Naive B cell (primary cell): ENCODE measurements at regions not wholly inside any gene's neighbourhood (a gene's known extent, or its start where the extent isn't known, plus 50 kb on each side); places are given as distances from the start of the nearest gene placed in this dataset.
"Not testable (repeated sequence)": the region's sequence is repeated elsewhere in the genome, so short reads cannot be mapped to it uniquely, and the experiment has no call there.

ENCODE experiments used
- ATAC-seq, 2 donors: fragments of 150-1000 bp; cut with Tn5 transposase; 2 replicates each; pipeline ENCODE4 v1.10.0; 2021; ENCODE audit warnings: low read depth in 2 of 2, mild to moderate bottlenecking in 2 of 2, moderate library complexity in 2 of 2
- DNase-seq: peaks from one replicate; pipeline ENCODE4 v3.0.0; 2022
- H3K27ac Mint-ChIP-seq, 6 donors: one replicate each; pipeline ENCODE4 v1.8.0; 2020 to 2022; ENCODE audit warnings: mild to moderate bottlenecking in 6 of 6, mixed read lengths in 6 of 6, moderate library complexity in 5 of 6, inconsistent platforms in 2 of 6
- H3K27me3 Mint-ChIP-seq, 3 donors: one replicate each; pipeline ENCODE4 v1.8.0; 2021 to 2022; ENCODE audit warnings: mixed read lengths in 3 of 3, mild to moderate bottlenecking in 1 of 3
- H3K36me3 Mint-ChIP-seq, 2 donors: one replicate each; pipeline ENCODE4 v1.8.0; 2020 to 2022; ENCODE audit warnings: mixed read lengths in 2 of 2, inconsistent platforms in 1 of 2, mild to moderate bottlenecking in 1 of 2
- H3K4me1 Mint-ChIP-seq, 3 donors: one replicate each; pipeline ENCODE4 v1.8.0; 2020 to 2022; ENCODE audit warnings: mixed read lengths in 3 of 3, inconsistent platforms in 1 of 3, mild to moderate bottlenecking in 1 of 3, moderate library complexity in 1 of 3
- H3K4me3 Mint-ChIP-seq, 8 donors: one replicate each; pipeline ENCODE4 v1.8.0; 2020 to 2022; ENCODE audit warnings: mild to moderate bottlenecking in 8 of 8, mixed read lengths in 8 of 8, moderate library complexity in 8 of 8, inconsistent platforms in 2 of 8
- H3K9me3 Mint-ChIP-seq, 7 donors: one replicate each; pipeline ENCODE4 v1.8.0; 2020 to 2022; ENCODE audit warnings: mixed read lengths in 7 of 7, mild to moderate bottlenecking in 5 of 7, inconsistent platforms in 2 of 7, moderate library complexity in 1 of 7

DNA sequence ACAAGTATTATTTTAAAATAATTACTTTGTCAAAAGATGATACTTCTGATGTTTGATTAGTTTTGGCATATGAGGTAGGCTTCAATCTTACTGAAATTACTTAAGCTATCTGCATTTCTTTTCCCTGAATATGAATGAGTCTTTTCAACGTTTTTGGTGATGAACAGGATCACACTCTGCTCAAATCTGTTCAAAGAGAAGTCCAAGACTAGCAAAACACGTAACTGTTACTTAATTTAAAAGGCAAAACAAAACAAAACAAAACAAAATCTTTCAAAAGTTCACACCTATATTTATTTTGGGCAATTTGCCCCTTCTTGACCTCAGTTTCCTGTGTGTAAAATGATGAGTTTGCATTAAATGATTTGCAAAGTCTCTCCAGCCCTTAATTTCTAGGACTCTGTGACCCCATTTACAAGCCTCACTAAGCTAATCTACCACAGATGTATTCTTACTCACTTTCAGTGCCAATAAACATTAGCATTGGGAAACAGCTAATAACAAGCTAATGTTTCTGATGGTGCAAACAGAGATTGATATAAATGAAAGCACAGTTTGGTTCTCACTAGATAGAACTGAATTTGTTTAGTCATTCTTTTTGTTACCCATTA lies 865.4 kb downstream of the LTN1 start:
- Mint-ChIP-seq H3K9me3 (peaks cover 4 to 24% (median 10%) of the 10 kb centered on the region in 7 donors), H3K4me1 (no peaks in the 10 kb centered on the region), H3K36me3 (no peaks in the 10 kb centered on the region), H3K4me3 (no peak overlapping the region), H3K27ac (no peak overlapping the region), H3K27me3 (no peaks in the 10 kb centered on the region)
- DNase-seq (no peak), ATAC-seq (no peak)

DNA sequence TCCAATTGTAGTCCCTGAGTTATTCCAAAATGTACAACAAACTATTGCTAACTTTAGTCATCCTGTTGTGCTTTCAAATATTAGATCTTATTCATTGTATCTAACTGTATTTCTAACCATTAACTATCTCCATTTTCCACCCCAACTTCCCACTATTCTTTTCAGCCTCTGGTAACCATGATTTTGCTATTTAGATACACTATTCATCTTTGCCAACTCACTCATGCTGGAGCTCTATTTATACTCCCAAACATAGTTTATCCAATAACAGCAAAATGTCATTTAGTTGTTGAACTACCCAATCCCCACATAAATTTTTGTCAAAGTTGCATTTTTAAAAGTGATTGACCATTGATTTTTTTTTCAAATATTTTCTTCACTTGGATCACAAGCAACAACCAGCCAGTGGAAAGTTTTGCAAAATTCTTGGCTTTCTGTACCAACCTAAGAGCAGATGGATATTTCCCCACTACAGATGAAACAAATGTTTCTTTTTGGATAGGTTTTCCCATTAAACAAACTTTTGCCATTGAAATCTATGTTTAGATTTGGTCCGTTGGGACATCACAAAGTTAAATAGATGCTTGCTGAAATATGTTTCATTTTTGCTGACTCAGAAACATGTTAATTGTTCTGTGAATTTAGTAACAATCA lies 866.0 kb downstream of the LTN1 start:
- Mint-ChIP-seq H3K4me1 (no peaks in the 10 kb centered on the region), H3K9me3 (peaks cover under 1 to 18% (median 6%) of the 10 kb centered on the region in 7 donors), H3K4me3 (no peak overlapping the region)

DNA sequence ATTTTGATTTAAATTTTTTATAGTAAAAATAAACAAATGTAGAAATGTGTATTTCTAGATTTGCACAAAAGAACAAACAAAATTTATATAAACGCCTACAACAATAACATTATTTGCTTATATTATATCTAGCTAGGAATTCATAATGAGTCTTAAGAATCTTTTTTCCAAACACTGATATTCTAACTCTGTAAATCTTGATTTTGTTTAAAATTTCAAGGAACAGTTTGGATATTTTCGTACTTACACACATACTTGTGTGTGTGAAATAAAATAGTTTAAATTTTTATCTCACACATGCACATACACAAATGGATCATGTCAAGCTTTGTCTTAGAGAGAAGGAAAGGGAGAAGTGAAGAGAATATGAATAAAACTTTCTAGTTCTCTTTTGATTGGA lies 868.1 kb downstream of the LTN1 start:
- H3K4me3 Mint-ChIP-seq: no peak overlapping the region
- DNase-seq (no peak), ATAC-seq (no peak)
- peaks cover 0 to 2% (median 0%) of the 10 kb centered on the region in 7 donors for H3K9me3 Mint-ChIP-seq
- H3K27me3 Mint-ChIP-seq: no peaks in the 10 kb centered on the region
- no peaks in the 10 kb centered on the region for H3K36me3 Mint-ChIP-seq
- H3K27ac Mint-ChIP-seq: no peak overlapping the region
- H3K4me1 Mint-ChIP-seq: no peaks in the 10 kb centered on the region

More for the DNA sequence above, 866.0 kb downstream of the LTN1 start:
- DNase-seq (no peak), ATAC-seq (no peak)
- Mint-ChIP-seq H3K27me3 (no peaks in the 10 kb centered on the region), H3K36me3 (no peaks in the 10 kb centered on the region), H3K27ac (no peak overlapping the region)

DNA sequence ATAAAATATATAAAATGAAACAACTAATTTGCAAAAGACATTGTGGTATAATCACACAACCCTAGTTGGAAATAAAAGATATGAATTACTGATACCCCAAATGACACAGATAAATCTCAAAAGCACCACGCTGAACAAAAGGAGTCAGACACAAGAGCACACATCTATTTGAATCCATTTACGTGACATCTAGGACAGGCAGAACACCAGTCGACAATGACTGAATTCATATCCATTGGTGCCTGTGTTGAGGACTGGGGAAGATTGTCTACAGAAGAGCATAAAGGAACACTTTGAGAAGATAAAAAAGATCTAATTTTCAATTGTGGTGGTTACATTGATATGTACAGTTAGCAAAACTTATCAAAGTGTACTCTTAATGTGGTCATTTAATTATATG lies 874.1 kb downstream of the LTN1 start:
- peaks cover 0 to 13% (median 2%) of the 10 kb centered on the region in 7 donors for H3K9me3 Mint-ChIP-seq
- no peak overlapping the region for H3K4me3 Mint-ChIP-seq
- no peak overlapping the region for H3K27ac Mint-ChIP-seq
- DNase-seq (no peak), ATAC-seq (no peak)
- H3K27me3 Mint-ChIP-seq: no peaks in the 10 kb centered on the region
- no peaks in the 10 kb centered on the region for H3K4me1 Mint-ChIP-seq
- H3K36me3 Mint-ChIP-seq: no peaks in the 10 kb centered on the region

- H3K27ac Mint-ChIP-seq, H3K4me3 Mint-ChIP-seq, ATAC-seq, H3K36me3 Mint-ChIP-seq, H3K4me1 Mint-ChIP-seq, H3K27me3 Mint-ChIP-seq, DNase-seq: not testable (repeated sequence)
- peaks cover 0 to 13% (median 5%) of the 10 kb centered on the region in 7 donors for H3K9me3 Mint-ChIP-seq
Measured at GRCh38 chr21:28114986-28115385, 877.7 kb downstream of the LTN1 start.

GRCh38 chr21:28113718-28114117 lies 879.0 kb downstream of the LTN1 start:
- Mint-ChIP-seq H3K27me3 (no peaks in the 10 kb centered on the region), H3K4me1 (no peaks in the 10 kb centered on the region), H3K27ac (no peak overlapping the region), H3K4me3 (no peak overlapping the region), H3K36me3 (no peaks in the 10 kb centered on the region), H3K9me3 (peaks cover 0 to 13% (median 5%) of the 10 kb centered on the region in 7 donors)
- DNase-seq (no peak), ATAC-seq (no peak)

DNA sequence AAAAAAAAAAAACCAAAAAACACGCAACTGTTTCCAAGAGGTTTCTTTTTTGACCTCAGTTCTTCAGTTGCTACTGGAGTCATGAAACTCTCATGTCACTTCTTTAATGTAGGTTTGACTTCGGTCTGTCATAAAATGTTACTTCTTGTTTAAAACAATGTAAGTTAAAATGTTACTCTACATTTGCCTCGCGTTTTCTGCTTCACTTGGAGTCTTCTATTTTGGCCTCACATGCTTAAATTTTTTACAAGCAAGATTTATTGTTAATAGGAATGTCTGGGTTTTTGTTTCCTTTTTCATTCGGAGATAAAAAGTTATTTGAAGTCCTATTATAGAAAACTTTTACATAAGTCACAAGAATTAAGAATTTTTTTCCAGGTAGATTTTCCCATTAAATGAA lies 880.2 kb downstream of the LTN1 start:
- no peak overlapping the region for H3K27ac Mint-ChIP-seq
- DNase-seq (no peak), ATAC-seq (no peak)
- H3K36me3 Mint-ChIP-seq: no peaks in the 10 kb centered on the region
- no peaks in the 10 kb centered on the region for H3K27me3 Mint-ChIP-seq
- H3K9me3 Mint-ChIP-seq: peaks cover 0 to 13% (median 2%) of the 10 kb centered on the region in 7 donors
- H3K4me1 Mint-ChIP-seq: no peaks in the 10 kb centered on the region
- H3K4me3 Mint-ChIP-seq: no peak overlapping the region

DNA sequence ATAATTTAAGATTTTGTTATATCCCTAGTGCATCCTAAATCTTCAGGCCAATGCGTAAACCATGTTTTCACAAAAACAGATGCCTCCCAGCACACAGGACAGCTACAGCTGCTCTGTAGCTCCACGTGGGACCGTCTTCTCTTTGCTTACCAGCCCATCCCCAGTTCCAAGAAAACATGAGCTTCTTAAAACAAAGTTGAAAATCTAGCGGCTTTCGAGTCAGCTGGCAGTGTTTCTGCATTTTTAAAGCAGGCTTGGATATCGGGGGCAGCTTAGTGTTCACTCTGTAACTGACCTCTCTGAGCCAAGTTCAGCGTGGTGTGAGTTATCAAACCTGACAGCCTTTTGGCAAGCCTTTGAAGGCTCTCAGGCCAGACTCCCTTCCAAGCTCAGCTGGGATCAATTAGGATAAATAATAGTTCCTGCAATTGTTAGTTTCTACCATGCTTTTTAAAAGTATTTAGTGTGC lies 881.5 kb downstream of the LTN1 start:
- DNase-seq: no peak
- no peaks in the 10 kb centered on the region for H3K36me3 Mint-ChIP-seq
- H3K27ac Mint-ChIP-seq: no peak overlapping the region
- ATAC-seq: no peak
- peaks cover 0 to 6% (median 3%) of the 10 kb centered on the region in 7 donors for H3K9me3 Mint-ChIP-seq
- H3K27me3 Mint-ChIP-seq: no peaks in the 10 kb centered on the region
- no peaks in the 10 kb centered on the region for H3K4me1 Mint-ChIP-seq
- H3K4me3 Mint-ChIP-seq: no peak overlapping the region

- DNase-seq (no peak), ATAC-seq (no peak)
- Mint-ChIP-seq H3K4me1 (no peaks in the 10 kb centered on the region), H3K36me3 (no peaks in the 10 kb centered on the region), H3K4me3 (no peak overlapping the region), H3K27me3 (no peaks in the 10 kb centered on the region), H3K9me3 (peaks cover 0 to 6% (median 3%) of the 10 kb centered on the region in 7 donors), H3K27ac (no peak overlapping the region)
Measured at GRCh38 chr21:28110716-28111115, 882.0 kb downstream of the LTN1 start.

- peaks cover 0 to 6% (median 3%) of the 10 kb centered on the region in 7 donors for H3K9me3 Mint-ChIP-seq
- ATAC-seq (no peak), DNase-seq (no peak)
- H3K27ac Mint-ChIP-seq: no peak overlapping the region
- no peak overlapping the region for H3K4me3 Mint-ChIP-seq
- no peaks in the 10 kb centered on the region for H3K4me1 Mint-ChIP-seq
- H3K36me3 Mint-ChIP-seq: no peaks in the 10 kb centered on the region
- H3K27me3 Mint-ChIP-seq: no peaks in the 10 kb centered on the region
Measured at GRCh38 chr21:28110074-28110473, 882.6 kb downstream of the LTN1 start.

DNA sequence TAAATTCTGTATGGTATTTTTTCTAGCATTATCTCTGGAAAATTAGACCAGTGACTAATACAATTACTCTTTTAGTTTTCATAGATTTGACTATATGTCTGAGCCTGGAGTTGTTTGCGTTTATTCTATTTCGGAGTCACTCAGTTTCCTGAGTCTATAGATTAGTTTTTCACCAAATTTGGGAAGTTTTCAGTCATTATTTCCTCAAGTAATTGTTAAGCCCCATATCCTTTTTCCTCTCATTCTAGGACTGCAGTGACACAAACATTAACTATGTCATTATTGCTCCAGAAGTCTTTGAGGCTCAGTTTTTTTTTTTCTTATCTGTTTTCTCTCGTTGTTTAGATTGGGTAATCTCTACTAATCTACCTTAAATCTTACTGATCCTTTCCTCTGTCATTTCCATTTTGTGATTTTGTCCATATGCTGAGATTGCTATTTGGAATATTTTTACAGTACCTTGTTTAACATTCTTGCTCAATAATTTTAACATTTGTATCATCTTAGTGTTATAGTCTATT lies 886.2 kb downstream of the LTN1 start:
- peaks cover 0 to 5% (median 0%) of the 10 kb centered on the region in 7 donors for H3K9me3 Mint-ChIP-seq
- no peak overlapping the region for H3K4me3 Mint-ChIP-seq
- no peak for DNase-seq

GRCh38 chr21:28104346-28104745 lies 888.3 kb downstream of the LTN1 start:
- Mint-ChIP-seq H3K36me3 (no peaks in the 10 kb centered on the region), H3K9me3 (peaks cover 0 to 3% (median 0%) of the 10 kb centered on the region in 7 donors), H3K27ac (no peak overlapping the region), H3K27me3 (no peaks in the 10 kb centered on the region), H3K4me1 (no peaks in the 10 kb centered on the region), H3K4me3 (no peak overlapping the region)
- DNase-seq: no peak
- no peak for ATAC-seq

More for the DNA sequence above, 886.2 kb downstream of the LTN1 start:
- H3K27me3 Mint-ChIP-seq: no peaks in the 10 kb centered on the region
- H3K36me3 Mint-ChIP-seq: no peaks in the 10 kb centered on the region
- ATAC-seq: no peak
- H3K27ac Mint-ChIP-seq: peak overlapping the region in 1 of 6 donors; percentile 6
- H3K4me1 Mint-ChIP-seq: no peaks in the 10 kb centered on the region

- no peak for DNase-seq
- Mint-ChIP-seq H3K9me3 (peaks cover 0 to 2% (median 0%) of the 10 kb centered on the region in 7 donors), H3K36me3 (no peaks in the 10 kb centered on the region), H3K4me1 (no peaks in the 10 kb centered on the region), H3K27ac (no peak overlapping the region), H3K27me3 (no peaks in the 10 kb centered on the region), H3K4me3 (no peak overlapping the region)
- no peak for ATAC-seq
Measured at GRCh38 chr21:28100366-28100765, 892.3 kb downstream of the LTN1 start.

- Mint-ChIP-seq H3K27me3 (no peaks in the 10 kb centered on the region), H3K27ac (no peak overlapping the region), H3K4me3 (no peak overlapping the region), H3K9me3 (peaks cover 0 to 2% (median 0%) of the 10 kb centered on the region in 7 donors), H3K36me3 (no peaks in the 10 kb centered on the region), H3K4me1 (no peaks in the 10 kb centered on the region)
- ATAC-seq (no peak), DNase-seq (no peak)
Measured at GRCh38 chr21:28099001-28099705, 893.5 kb downstream of the LTN1 start.
